Hepatocyte (in vitro differentiated cells): ENCODE measurements at regions not wholly inside any gene's neighbourhood (a gene's known extent, or its start where the extent isn't known, plus 50 kb on each side); places are given as distances from the start of the nearest gene placed in this dataset.

ENCODE experiments used
- CTCF ChIP-seq: fragments of 200-600 bp; sonication (generic); IDR thresholded peaks from 2 replicates; pipeline ENCODE4 v1.5.1; 2016; ENCODE audit warnings: antibody characterized with exemption, mild to moderate bottlenecking; ENCODE audit not compliant: poor library complexity
- EZH2phosphoT487 ChIP-seq: fragments of 200-600 bp; sonication (generic); IDR thresholded peaks from one replicate; pipeline ENCODE4 v1.6.1; 2018; ENCODE audit warnings: antibody characterized with exemption, mild to moderate bottlenecking, low read depth, moderate library complexity; ENCODE audit not compliant: unreplicated experiment, severe bottlenecking

- no peak for TF ChIP-seq CTCF
- no peak for TF ChIP-seq EZH2phosphoT487
Observed at GRCh38 chr16:6032438-6032837, 934.8 kb upstream of the EEF2KMT start.
